HL-60 (cell line): ENCODE measurements at regions not wholly inside any gene's neighbourhood (a gene's known extent, or its start where the extent isn't known, plus 50 kb on each side); places are given as distances from the start of the nearest gene placed in this dataset.
"Not testable (repeated sequence)": the region's sequence is repeated elsewhere in the genome, so short reads cannot be mapped to it uniquely, and the experiment has no call there.

Experiments used
- DNase-seq, 2 experiments: peaks; one replicate each; pipeline ENCODE4 v3.0.0-alpha.2; 2010 to 2020; ENCODE audit warnings: low read depth in 1 of 2, low spot score in 1 of 2
- H3K27ac ChIP-seq: fragments of 250-450 bp; sonication (Bioruptor Pico); replicated peaks from 2 replicates; pipeline ENCODE4 v1.5.1; 2020; ENCODE audit warnings: mild to moderate bottlenecking, moderate library complexity
- H3K27me3 ChIP-seq: fragments of 250-450 bp; sonication (Bioruptor Pico); 2 replicates; pipeline ENCODE4 v1.5.1; 2021; ENCODE audit warnings: mild to moderate bottlenecking, moderate library complexity; ENCODE audit not compliant: insufficient read depth, poor library complexity, severe bottlenecking
- H3K4me3 ChIP-seq: replicated peaks from 2 replicates; pipeline ENCODE4 v1.5.1; 2011; ENCODE audit warnings: mild to moderate bottlenecking, control low read depth, low read length; ENCODE audit not compliant: insufficient read depth
- GABPA ChIP-seq: IDR thresholded peaks from 2 replicates; pipeline ENCODE4 v1.6.1; 2012; ENCODE audit warnings: low read depth
- POLR2AphosphoS5 ChIP-seq: IDR thresholded peaks from 2 replicates; pipeline ENCODE4 v1.6.1; 2012; ENCODE audit warnings: low read depth
- SPI1 ChIP-seq: IDR thresholded peaks from 2 replicates; pipeline ENCODE4 v1.6.1; 2012; ENCODE audit warnings: low read depth, mild to moderate bottlenecking, borderline replicate concordance
- TF ChIP-seq, protein P1 (sequence below): IDR thresholded peaks from one replicate; pipeline ENCODE4 v1.5.1; 2011; ENCODE audit warnings: low read length, control low read depth, inconsistent platforms; ENCODE audit not compliant: insufficient read depth
- TF ChIP-seq, protein P2 (sequence below): IDR thresholded peaks from 2 replicates; pipeline ENCODE4 v1.6.1; 2012; ENCODE audit warnings: low read depth; ENCODE audit not compliant: insufficient replicate concordance

DNA sequence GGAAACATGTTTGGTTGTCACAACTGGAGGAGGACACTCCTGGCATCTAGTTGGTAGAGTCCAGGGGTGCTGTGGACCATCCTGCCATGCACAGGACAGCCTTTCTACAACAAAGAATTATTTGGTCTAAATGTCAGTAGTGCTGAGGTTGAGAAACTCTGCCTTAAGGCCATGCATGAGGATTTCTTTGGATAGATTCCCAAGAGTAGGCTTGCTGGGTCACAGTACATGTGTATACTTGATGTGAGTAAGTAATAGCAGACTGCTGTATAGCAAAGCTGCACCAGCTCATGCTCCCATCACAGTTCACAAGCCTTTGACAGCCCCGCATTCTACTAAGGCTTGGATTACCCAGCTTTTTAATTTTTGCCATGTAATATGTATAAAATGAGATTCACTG lies 151.3 kb downstream of the MFSD1 start:
- Histone ChIP-seq H3K4me3 (no peak overlapping the region), H3K27ac (no peak overlapping the region), H3K27me3 (no peaks in the 10 kb centered on the region)
- DNase-seq: no peak
- TF ChIP-seq, protein P1, sequence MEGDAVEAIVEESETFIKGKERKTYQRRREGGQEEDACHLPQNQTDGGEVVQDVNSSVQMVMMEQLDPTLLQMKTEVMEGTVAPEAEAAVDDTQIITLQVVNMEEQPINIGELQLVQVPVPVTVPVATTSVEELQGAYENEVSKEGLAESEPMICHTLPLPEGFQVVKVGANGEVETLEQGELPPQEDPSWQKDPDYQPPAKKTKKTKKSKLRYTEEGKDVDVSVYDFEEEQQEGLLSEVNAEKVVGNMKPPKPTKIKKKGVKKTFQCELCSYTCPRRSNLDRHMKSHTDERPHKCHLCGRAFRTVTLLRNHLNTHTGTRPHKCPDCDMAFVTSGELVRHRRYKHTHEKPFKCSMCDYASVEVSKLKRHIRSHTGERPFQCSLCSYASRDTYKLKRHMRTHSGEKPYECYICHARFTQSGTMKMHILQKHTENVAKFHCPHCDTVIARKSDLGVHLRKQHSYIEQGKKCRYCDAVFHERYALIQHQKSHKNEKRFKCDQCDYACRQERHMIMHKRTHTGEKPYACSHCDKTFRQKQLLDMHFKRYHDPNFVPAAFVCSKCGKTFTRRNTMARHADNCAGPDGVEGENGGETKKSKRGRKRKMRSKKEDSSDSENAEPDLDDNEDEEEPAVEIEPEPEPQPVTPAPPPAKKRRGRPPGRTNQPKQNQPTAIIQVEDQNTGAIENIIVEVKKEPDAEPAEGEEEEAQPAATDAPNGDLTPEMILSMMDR: no peak

DNA sequence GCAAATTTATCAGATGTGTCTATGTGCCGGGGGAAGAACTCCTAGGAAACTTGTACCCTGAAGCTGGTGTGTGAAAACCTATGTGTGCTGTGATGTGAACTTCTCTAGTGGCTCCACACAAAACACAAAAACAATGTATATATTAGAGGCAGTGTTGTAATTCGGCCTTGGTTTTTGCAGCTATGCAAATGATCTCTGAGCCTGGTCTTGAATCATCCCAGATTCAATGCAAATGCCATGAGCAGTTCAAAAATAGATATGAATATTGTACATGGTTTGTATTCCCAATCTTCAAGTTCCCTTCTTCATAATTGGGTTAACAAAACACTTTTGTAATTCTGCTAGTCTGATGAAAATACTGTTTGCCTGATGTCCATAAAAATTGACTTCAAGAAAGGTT lies 152.6 kb downstream of the MFSD1 start:
- TF ChIP-seq, protein P1: no peak
- TF ChIP-seq SPI1 (no peak), GABPA (no peak), POLR2AphosphoS5 (no peak)
- TF ChIP-seq, protein P2, sequence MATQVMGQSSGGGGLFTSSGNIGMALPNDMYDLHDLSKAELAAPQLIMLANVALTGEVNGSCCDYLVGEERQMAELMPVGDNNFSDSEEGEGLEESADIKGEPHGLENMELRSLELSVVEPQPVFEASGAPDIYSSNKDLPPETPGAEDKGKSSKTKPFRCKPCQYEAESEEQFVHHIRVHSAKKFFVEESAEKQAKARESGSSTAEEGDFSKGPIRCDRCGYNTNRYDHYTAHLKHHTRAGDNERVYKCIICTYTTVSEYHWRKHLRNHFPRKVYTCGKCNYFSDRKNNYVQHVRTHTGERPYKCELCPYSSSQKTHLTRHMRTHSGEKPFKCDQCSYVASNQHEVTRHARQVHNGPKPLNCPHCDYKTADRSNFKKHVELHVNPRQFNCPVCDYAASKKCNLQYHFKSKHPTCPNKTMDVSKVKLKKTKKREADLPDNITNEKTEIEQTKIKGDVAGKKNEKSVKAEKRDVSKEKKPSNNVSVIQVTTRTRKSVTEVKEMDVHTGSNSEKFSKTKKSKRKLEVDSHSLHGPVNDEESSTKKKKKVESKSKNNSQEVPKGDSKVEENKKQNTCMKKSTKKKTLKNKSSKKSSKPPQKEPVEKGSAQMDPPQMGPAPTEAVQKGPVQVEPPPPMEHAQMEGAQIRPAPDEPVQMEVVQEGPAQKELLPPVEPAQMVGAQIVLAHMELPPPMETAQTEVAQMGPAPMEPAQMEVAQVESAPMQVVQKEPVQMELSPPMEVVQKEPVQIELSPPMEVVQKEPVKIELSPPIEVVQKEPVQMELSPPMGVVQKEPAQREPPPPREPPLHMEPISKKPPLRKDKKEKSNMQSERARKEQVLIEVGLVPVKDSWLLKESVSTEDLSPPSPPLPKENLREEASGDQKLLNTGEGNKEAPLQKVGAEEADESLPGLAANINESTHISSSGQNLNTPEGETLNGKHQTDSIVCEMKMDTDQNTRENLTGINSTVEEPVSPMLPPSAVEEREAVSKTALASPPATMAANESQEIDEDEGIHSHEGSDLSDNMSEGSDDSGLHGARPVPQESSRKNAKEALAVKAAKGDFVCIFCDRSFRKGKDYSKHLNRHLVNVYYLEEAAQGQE: no peak
- DNase-seq: no peak
- Histone ChIP-seq H3K27ac (no peak overlapping the region), H3K27me3 (no peaks in the 10 kb centered on the region), H3K4me3 (no peak overlapping the region)

DNA sequence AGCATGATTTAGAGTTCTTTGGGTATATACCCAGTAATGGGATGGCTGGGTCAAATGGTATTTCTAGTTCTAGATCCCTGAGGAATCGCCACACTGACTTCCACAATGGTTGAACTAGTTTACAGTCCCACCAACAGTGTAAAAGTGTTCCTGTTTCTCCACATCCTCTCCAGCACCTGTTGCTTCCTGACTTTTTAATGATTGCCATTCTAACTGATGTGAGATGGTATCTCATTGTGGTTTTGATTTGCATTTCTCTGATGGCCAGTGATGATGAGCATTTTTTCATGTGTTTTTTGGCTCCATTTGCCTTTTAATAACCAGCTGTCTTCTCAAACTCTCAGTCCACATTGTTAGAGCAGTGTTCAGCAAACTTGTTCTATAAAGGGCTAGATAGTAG lies 155.9 kb downstream of the MFSD1 start:
- not testable (repeated sequence) for H3K27ac ChIP-seq, DNase-seq, H3K4me3 ChIP-seq, H3K27me3 ChIP-seq

DNA sequence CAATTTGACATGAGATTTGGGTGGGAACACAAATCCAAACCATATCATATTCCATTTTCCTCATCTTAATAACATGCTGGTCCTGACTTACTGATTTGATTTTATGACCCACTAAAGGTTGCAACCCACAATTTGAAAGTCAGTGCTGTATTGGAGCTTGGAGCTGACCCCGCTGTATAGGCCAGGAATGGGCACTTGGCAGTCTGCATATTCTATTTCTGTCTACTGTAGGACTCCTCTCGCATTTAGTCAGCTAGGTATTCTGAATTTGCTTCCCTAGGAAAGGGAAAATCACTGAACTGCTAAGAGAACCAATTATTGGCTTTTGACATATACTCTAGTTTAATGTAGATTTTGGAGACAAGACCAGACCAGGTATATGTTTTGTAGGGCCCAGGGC lies 157.0 kb downstream of the MFSD1 start:
- Histone ChIP-seq H3K27me3 (no peaks in the 10 kb centered on the region), H3K27ac (no peak overlapping the region), H3K4me3 (no peak overlapping the region)
- DNase-seq: no peak
- TF ChIP-seq, protein P1: no peak
- no peak for TF ChIP-seq GABPA
- TF ChIP-seq, protein P2: no peak
- TF ChIP-seq SPI1: no peak
- TF ChIP-seq POLR2AphosphoS5: no peak

DNA sequence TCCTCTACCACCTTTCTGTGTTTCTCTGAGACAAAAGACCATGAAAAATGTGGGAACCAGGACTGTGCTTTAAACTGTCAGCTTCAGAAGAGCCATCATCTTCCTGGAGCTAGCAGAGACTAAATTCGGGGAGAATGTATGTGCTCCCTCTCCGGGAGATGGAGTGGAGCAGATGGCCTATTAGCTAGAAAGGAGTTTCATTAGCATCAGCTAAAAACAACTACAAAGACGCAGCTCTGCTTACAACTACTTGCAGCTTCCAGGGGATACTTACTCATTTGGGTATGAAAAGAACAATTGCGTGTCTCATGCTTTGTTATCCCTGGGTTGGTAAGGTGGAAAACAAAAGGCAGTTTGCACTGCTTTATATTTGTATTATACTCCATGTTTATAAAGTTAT lies 159.6 kb downstream of the MFSD1 start:
- TF ChIP-seq POLR2AphosphoS5 (no peak), SPI1 (no peak), GABPA (no peak)
- TF ChIP-seq, protein P1: no peak
- TF ChIP-seq, protein P2: no peak
- no peak for DNase-seq

More for the DNA sequence above, 159.6 kb downstream of the MFSD1 start:
- no peak overlapping the region for H3K27ac ChIP-seq
- no peak overlapping the region for H3K4me3 ChIP-seq
- H3K27me3 ChIP-seq: no peaks in the 10 kb centered on the region
